Stimulated activated CD4-positive, alpha-beta T cell treated with anti-CD3 and anti-CD28 coated beads, Interleukin-1b, Interleukin-23, amount 100 ng/mL, for 1 hour (primary cell): ENCODE measurements at regions not wholly inside any gene's neighbourhood (a gene's known extent, or its start where the extent isn't known, plus 50 kb on each side); places are given as distances from the start of the nearest gene placed in this dataset.
"Not testable (repeated sequence)": the region's sequence is repeated elsewhere in the genome, so short reads cannot be mapped to it uniquely, and the experiment has no call there.

Experiments
- DNase-seq, 2 donors: peaks; one replicate each; pipeline ENCODE4 v3.0.0-alpha.2; 2020; ENCODE audit warnings: low read depth in 2 of 2

- DNase-seq: no peak
Observed at GRCh38 chr6:15841937-15842726, 179.3 kb upstream of the DTNBP1 start.

- no peak for DNase-seq
Observed at GRCh38 chr6:15839969-15840541, 177.2 kb upstream of the DTNBP1 start.

GRCh38 chr6:15837205-15837604 lies 174.4 kb upstream of the DTNBP1 start:
- DNase-seq: no peak

GRCh38 chr6:15832841-15833240 lies 170.0 kb upstream of the DTNBP1 start:
- no peak for DNase-seq

GRCh38 chr6:15829156-15829555 lies 166.3 kb upstream of the DTNBP1 start:
- DNase-seq: no peak

GRCh38 chr6:15827496-15828255 lies 164.8 kb upstream of the DTNBP1 start:
- no peak for DNase-seq

GRCh38 chr6:15826814-15827318 lies 164.0 kb upstream of the DTNBP1 start:
- DNase-seq: no peak

- DNase-seq: no peak
Observed at GRCh38 chr6:15825332-15825930, 162.6 kb upstream of the DTNBP1 start.

- no peak for DNase-seq
Observed at GRCh38 chr6:15824811-15825210, 162.0 kb upstream of the DTNBP1 start.

- no peak for DNase-seq
Observed at GRCh38 chr6:15823838-15824414, 161.1 kb upstream of the DTNBP1 start.

- DNase-seq: no peak
Observed at GRCh38 chr6:15822835-15823234, 160.0 kb upstream of the DTNBP1 start.

GRCh38 chr6:15819841-15820240 lies 157.0 kb upstream of the DTNBP1 start:
- no peak for DNase-seq

- DNase-seq: no peak
Observed at GRCh38 chr6:15819226-15819625, 156.4 kb upstream of the DTNBP1 start.

- no peak for DNase-seq
Observed at GRCh38 chr6:15818491-15818890, 155.7 kb upstream of the DTNBP1 start.

- DNase-seq: no peak
Observed at GRCh38 chr6:15818044-15818443, 155.2 kb upstream of the DTNBP1 start.

GRCh38 chr6:15817100-15817499 lies 154.3 kb upstream of the DTNBP1 start:
- DNase-seq: no peak

- no peak for DNase-seq
Observed at GRCh38 chr6:15816661-15817060, 153.8 kb upstream of the DTNBP1 start.

- not testable (repeated sequence) for DNase-seq
Observed at GRCh38 chr6:15813698-15814097, 150.9 kb upstream of the DTNBP1 start.

GRCh38 chr6:15811107-15811506 lies 148.3 kb upstream of the DTNBP1 start:
- no peak for DNase-seq

- no peak for DNase-seq
Observed at GRCh38 chr6:15810618-15811017, 147.8 kb upstream of the DTNBP1 start.

- no peak for DNase-seq
Observed at GRCh38 chr6:15809367-15809766, 146.5 kb upstream of the DTNBP1 start.
